Gastrocnemius medialis (tissue), 4 donors: ENCODE measurements at regions not wholly inside any gene's neighbourhood (a gene's known extent, or its start where the extent isn't known, plus 50 kb on each side); places are given as distances from the start of the nearest gene placed in this dataset.
"Not testable (repeated sequence)": the region's sequence is repeated elsewhere in the genome, so short reads cannot be mapped to it uniquely, and the experiment has no call there.

Experiments used
- POLR2A ChIP-seq, 2 donors: fragments of 450-650 bp; IDR thresholded peaks; one replicate each; pipeline ENCODE4 v1.6.1; 2017; ENCODE audit warnings: antibody characterized with exemption in 2 of 2, mild to moderate bottlenecking in 2 of 2, moderate library complexity in 2 of 2
- TF ChIP-seq, protein P1 (sequence below), 5 experiments: fragments of 450-650 bp in 3 of 5; fragments of 200-600 bp in 2 of 5; sonication (generic) in 2 of 5; IDR thresholded peaks in 4 of 5; conservative IDR thresholded peaks in 1 of 5; 1 replicate in 4 of 5; 2 replicates in 1 of 5; pipeline ENCODE4 v1.5.1; 2016 to 2019; ENCODE audit warnings: antibody characterized with exemption in 5 of 5, mild to moderate bottlenecking in 3 of 5, moderate library complexity in 3 of 5

DNA sequence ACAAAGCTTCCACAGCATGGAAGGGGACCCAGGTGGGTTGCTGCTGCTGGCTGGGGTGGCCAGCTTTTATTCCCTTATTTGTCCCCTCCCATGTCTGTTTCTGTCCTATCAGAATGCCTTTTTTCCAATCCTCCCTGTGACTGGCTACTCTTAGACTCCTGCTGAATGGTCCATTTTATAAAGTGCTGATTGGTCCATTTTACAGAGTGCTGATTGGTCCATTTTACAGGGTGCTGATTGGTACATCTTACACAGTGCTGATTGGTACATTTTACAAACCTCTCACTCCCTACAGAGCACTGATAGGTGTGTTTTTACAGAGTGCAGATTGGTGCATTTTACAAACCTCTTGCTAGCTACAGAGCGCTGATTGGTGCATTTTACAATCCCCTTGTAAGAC is 135.9 kb upstream of the SETMAR start:
- TF ChIP-seq, protein P1, sequence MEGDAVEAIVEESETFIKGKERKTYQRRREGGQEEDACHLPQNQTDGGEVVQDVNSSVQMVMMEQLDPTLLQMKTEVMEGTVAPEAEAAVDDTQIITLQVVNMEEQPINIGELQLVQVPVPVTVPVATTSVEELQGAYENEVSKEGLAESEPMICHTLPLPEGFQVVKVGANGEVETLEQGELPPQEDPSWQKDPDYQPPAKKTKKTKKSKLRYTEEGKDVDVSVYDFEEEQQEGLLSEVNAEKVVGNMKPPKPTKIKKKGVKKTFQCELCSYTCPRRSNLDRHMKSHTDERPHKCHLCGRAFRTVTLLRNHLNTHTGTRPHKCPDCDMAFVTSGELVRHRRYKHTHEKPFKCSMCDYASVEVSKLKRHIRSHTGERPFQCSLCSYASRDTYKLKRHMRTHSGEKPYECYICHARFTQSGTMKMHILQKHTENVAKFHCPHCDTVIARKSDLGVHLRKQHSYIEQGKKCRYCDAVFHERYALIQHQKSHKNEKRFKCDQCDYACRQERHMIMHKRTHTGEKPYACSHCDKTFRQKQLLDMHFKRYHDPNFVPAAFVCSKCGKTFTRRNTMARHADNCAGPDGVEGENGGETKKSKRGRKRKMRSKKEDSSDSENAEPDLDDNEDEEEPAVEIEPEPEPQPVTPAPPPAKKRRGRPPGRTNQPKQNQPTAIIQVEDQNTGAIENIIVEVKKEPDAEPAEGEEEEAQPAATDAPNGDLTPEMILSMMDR (IDR thresholded peaks at IDR 0.05 in 4 of 5, conservative IDR thresholded peaks at IDR 0.05 in 1 of 5) = not testable (repeated sequence)
- TF ChIP-seq POLR2A (IDR thresholded peaks at IDR 0.05) = not testable (repeated sequence)
